Adrenal gland (tissue), 5 donors: ENCODE measurements at regions not wholly inside any gene's neighbourhood (a gene's known extent, or its start where the extent isn't known, plus 50 kb on each side); places are given as distances from the start of the nearest gene placed in this dataset.

ENCODE experiments used
- CTCF ChIP-seq, 6 experiments: fragments of 450-650 bp in 4 of 6; fragments of 200-600 bp in 2 of 6; sonication (generic) in 1 of 6; IDR thresholded peaks; 1 replicate in 5 of 6; 2 replicates in 1 of 6; pipeline versions ENCODE4 v1.5.1 to v1.8.0; 2016 to 2021; ENCODE audit warnings: antibody characterized with exemption in 6 of 6, mild to moderate bottlenecking in 2 of 6, moderate library complexity in 1 of 6
- POLR2A ChIP-seq, 2 donors: fragments of 450-650 bp; IDR thresholded peaks; one replicate each; pipeline ENCODE4 v1.6.1; 2017; ENCODE audit warnings: antibody characterized with exemption in 2 of 2, mild to moderate bottlenecking in 2 of 2, moderate library complexity in 1 of 2
- donor health status: DM: no; HTN: no; CAD: no.

DNA sequence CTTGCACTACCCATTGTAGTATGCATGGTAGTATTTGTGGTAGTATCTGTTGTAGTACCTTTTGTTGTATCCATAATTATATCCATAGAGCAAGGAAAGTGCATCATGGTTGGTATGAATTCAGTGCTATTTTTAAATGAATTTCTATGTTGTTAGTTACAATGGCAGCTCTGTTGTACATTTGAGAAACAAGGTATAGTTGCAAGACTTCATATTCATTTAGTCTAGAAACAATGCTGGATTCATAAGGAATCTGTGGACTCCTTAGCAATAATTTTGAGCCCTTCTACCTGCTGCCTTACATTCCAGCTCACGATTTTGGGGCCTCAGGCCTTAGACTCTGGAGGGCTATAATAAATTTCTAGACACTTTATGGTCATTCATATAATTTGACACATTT is 141.8 kb downstream of the FAM43A start:
- TF ChIP-seq CTCF (IDR thresholded peaks at IDR 0.05) (no peak), POLR2A (IDR thresholded peaks at IDR 0.05) (no peak)
